Astrocyte (in vitro differentiated cells and primary cell): ENCODE measurements at regions not wholly inside any gene's neighbourhood (a gene's known extent, or its start where the extent isn't known, plus 50 kb on each side); places are given as distances from the start of the nearest gene placed in this dataset.
"Not testable (repeated sequence)": the region's sequence is repeated elsewhere in the genome, so short reads cannot be mapped to it uniquely, and the experiment has no call there.

Experiments used
- DNase-seq: peaks from one replicate; pipeline ENCODE4 v3.0.0-alpha.2; 2010; ENCODE audit warnings: low read depth
- FAIRE-seq: peaks from 2 replicates; lab custom pipeline; 2011; peaks lifted over from hg19 to GRCh38; lab: Jason Lieb, UNC
- H2AFZ ChIP-seq: 2 replicates; pipeline ENCODE4 v1.6.0; 2012; ENCODE audit warnings: low read depth, low read length, inconsistent platforms
- H3K27ac ChIP-seq: 2 replicates; pipeline ENCODE4 v1.5.1; 2011; ENCODE audit warnings: low read depth, low read length, inconsistent platforms
- H3K27me3 ChIP-seq: 2 replicates; pipeline ENCODE4 v1.6.0; 2011; ENCODE audit warnings: low read length, inconsistent platforms; ENCODE audit not compliant: insufficient read depth
- H3K36me3 ChIP-seq: 2 replicates; pipeline ENCODE4 v1.5.1; 2011; ENCODE audit warnings: low read length, inconsistent platforms; ENCODE audit not compliant: insufficient read depth
- H3K4me1 ChIP-seq: 2 replicates; pipeline ENCODE4 v1.5.1; 2011; ENCODE audit warnings: low read length, inconsistent platforms; ENCODE audit not compliant: insufficient read depth
- H3K4me2 ChIP-seq: 2 replicates; pipeline ENCODE4 v1.6.0; 2012; ENCODE audit warnings: low read length, inconsistent platforms
- H3K4me3 ChIP-seq: 2 replicates; pipeline ENCODE4 v1.5.1; 2011; ENCODE audit warnings: low read depth, mild to moderate bottlenecking, low read length, inconsistent platforms; ENCODE audit not compliant: insufficient read depth
- H3K79me2 ChIP-seq: 2 replicates; pipeline ENCODE4 v1.6.0; 2012; ENCODE audit warnings: mild to moderate bottlenecking, low read length, inconsistent platforms; ENCODE audit not compliant: insufficient read depth
- H3K9ac ChIP-seq: 2 replicates; pipeline ENCODE4 v1.6.0; 2012; ENCODE audit warnings: mild to moderate bottlenecking, low read length, inconsistent platforms
- H3K9me3 ChIP-seq: 2 replicates; pipeline ENCODE4 v1.5.1; 2012; ENCODE audit warnings: low read depth, mild to moderate bottlenecking, low read length, inconsistent platforms; ENCODE audit not compliant: insufficient read depth
- H4K20me1 ChIP-seq: 2 replicates; pipeline ENCODE4 v1.6.0; 2012; ENCODE audit warnings: low read length, inconsistent platforms; ENCODE audit not compliant: insufficient read depth
- H3K27ac Mint-ChIP-seq: one replicate; pipeline ENCODE4 v1.8.0; 2021; ENCODE audit warnings: mild to moderate bottlenecking, mixed read lengths; ENCODE audit not compliant: unreplicated experiment
- H3K27me3 Mint-ChIP-seq: one replicate; pipeline ENCODE4 v1.8.0; 2021; ENCODE audit warnings: low read depth, mixed read lengths; ENCODE audit not compliant: unreplicated experiment
- H3K36me3 Mint-ChIP-seq: one replicate; pipeline ENCODE4 v1.8.0; 2021; ENCODE audit warnings: low read depth, mixed read lengths; ENCODE audit not compliant: unreplicated experiment
- H3K4me1 Mint-ChIP-seq: one replicate; pipeline ENCODE4 v1.8.0; 2021; ENCODE audit warnings: low read depth, mixed read lengths; ENCODE audit not compliant: unreplicated experiment
- H3K4me3 Mint-ChIP-seq: one replicate; pipeline ENCODE4 v1.8.0; 2021; ENCODE audit warnings: mild to moderate bottlenecking, moderate library complexity, mixed read lengths; ENCODE audit not compliant: unreplicated experiment
- H3K9me3 Mint-ChIP-seq: one replicate; pipeline ENCODE4 v1.8.0; 2021; ENCODE audit warnings: mild to moderate bottlenecking, mixed read lengths; ENCODE audit not compliant: unreplicated experiment
- EZH2 ChIP-seq: IDR thresholded peaks from 2 replicates; pipeline ENCODE4 v1.6.1; 2012; ENCODE audit warnings: mild to moderate bottlenecking, low read length, inconsistent platforms; ENCODE audit not compliant: insufficient read depth
- TF ChIP-seq, protein P1 (sequence below): IDR thresholded peaks from 2 replicates; pipeline ENCODE4 v1.5.1; 2011; ENCODE audit warnings: low read depth, mild to moderate bottlenecking, inconsistent platforms, low read length, moderate library complexity; ENCODE audit not compliant: insufficient read depth

DNA sequence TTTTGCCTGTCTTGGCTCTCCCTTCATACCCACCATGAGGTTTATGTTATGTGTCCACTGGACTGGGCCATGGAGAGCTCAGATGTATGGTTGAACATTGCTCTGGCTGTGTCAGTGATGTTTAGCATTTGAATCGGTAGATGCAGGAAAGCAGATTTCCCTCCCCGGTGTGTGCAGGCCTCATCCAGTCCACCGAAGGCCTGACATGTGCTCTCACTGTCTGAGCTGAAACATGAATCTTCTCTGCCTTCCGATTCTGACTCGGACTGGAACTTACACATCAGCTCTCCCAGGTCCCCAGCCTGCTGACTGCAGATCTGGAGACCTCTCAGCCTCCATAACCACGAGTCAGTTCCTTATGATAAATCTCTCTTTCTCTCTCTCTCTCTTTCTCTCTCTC, 72.4 kb upstream of the SLC66A3 start:
- Histone ChIP-seq H3K9ac (no peak overlapping the region), H4K20me1 (no peaks in the 10 kb centered on the region), H3K4me1 (no peaks in the 10 kb centered on the region), H3K4me3 (no peak overlapping the region), H3K4me2 (no peak overlapping the region), H2AFZ (no peak overlapping the region), H3K27ac (no peak overlapping the region), H3K36me3 (no peaks in the 10 kb centered on the region), H3K27me3 (no peaks in the 10 kb centered on the region), H3K9me3 (no peaks in the 10 kb centered on the region), H3K79me2 (no peaks in the 10 kb centered on the region)
- Mint-ChIP-seq H3K36me3 (peaks cover 2% of the 10 kb centered on the region), H3K27me3 (peaks cover 2% of the 10 kb centered on the region), H3K4me3 (no peak overlapping the region), H3K9me3 (peaks cover 13% of the 10 kb centered on the region), H3K4me1 (peaks cover 2% of the 10 kb centered on the region), H3K27ac (no peak overlapping the region)
- no peak for FAIRE-seq
- no peak for DNase-seq
- TF ChIP-seq EZH2, result no peak
- TF ChIP-seq, protein P1, sequence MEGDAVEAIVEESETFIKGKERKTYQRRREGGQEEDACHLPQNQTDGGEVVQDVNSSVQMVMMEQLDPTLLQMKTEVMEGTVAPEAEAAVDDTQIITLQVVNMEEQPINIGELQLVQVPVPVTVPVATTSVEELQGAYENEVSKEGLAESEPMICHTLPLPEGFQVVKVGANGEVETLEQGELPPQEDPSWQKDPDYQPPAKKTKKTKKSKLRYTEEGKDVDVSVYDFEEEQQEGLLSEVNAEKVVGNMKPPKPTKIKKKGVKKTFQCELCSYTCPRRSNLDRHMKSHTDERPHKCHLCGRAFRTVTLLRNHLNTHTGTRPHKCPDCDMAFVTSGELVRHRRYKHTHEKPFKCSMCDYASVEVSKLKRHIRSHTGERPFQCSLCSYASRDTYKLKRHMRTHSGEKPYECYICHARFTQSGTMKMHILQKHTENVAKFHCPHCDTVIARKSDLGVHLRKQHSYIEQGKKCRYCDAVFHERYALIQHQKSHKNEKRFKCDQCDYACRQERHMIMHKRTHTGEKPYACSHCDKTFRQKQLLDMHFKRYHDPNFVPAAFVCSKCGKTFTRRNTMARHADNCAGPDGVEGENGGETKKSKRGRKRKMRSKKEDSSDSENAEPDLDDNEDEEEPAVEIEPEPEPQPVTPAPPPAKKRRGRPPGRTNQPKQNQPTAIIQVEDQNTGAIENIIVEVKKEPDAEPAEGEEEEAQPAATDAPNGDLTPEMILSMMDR, result no peak

DNA sequence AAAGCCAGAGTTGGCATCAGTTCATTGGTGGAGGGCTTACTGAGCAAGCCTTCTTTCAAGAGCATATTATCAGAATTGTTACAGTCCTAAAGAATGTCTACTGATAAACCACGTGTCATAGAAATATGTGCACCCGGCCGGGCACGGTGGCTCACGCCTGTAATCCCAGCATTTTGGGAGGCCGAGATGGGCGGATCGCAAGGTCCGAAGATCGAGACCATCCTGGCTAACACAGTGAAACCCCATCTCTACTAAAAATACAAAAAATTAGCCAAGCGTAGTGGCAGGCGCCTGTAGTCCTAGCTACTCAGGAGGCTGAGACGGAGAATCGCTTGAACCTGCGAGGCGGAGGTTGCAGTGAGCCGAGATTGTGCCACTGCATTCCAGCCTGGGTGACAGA, 66.4 kb upstream of the SLC66A3 start:
- not testable (repeated sequence) for H3K4me1 Mint-ChIP-seq, H3K9me3 ChIP-seq, H3K9me3 Mint-ChIP-seq, H3K79me2 ChIP-seq, FAIRE-seq, H4K20me1 ChIP-seq, H3K4me1 ChIP-seq, H2AFZ ChIP-seq, H3K27ac Mint-ChIP-seq, H3K27me3 ChIP-seq, H3K36me3 ChIP-seq, H3K4me3 Mint-ChIP-seq, H3K27ac ChIP-seq, H3K36me3 Mint-ChIP-seq, DNase-seq, H3K9ac ChIP-seq, H3K4me2 ChIP-seq, H3K27me3 Mint-ChIP-seq, H3K4me3 ChIP-seq

DNA sequence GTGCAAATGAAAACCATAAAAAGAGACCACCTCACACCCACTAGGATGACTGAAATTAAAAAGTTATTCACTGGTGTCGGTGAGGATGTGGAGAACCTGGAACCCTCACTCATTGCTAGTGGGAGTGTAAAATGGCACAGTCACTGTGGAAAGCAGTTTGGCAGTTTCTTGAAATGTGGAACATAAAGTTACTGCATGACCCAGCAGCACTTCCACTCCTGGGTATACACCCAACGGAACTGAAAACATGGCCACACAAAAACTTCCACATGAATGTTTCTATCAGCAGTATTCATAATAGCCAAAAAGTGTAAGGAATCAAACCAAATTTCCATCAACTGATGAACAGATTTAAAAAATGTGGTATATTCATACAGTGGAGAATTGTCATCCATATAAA, 65.1 kb upstream of the SLC66A3 start:
- H3K4me1 Mint-ChIP-seq, result peaks cover 2% of the 10 kb centered on the region
- Histone ChIP-seq H2AFZ (no peak overlapping the region), H3K9ac (no peak overlapping the region), H3K4me1 (no peaks in the 10 kb centered on the region), H3K4me2 (no peak overlapping the region), H3K79me2 (no peaks in the 10 kb centered on the region), H3K27me3 (no peaks in the 10 kb centered on the region), H3K9me3 (no peaks in the 10 kb centered on the region), H3K36me3 (no peaks in the 10 kb centered on the region), H3K4me3 (no peak overlapping the region), H3K27ac (no peak overlapping the region), H4K20me1 (no peaks in the 10 kb centered on the region)
- FAIRE-seq, result no peak
- no peaks in the 10 kb centered on the region for H3K9me3 Mint-ChIP-seq
- no peak overlapping the region for H3K27ac Mint-ChIP-seq
- peaks cover 15% of the 10 kb centered on the region for H3K27me3 Mint-ChIP-seq
- H3K36me3 Mint-ChIP-seq, result no peaks in the 10 kb centered on the region
- DNase-seq, result no peak
- H3K4me3 Mint-ChIP-seq, result no peak overlapping the region
- TF ChIP-seq, protein P1, result no peak
- no peak for TF ChIP-seq EZH2
